GM18868 (cell line): ENCODE measurements at regions not wholly inside any gene's neighbourhood (a gene's known extent, or its start where the extent isn't known, plus 50 kb on each side); places are given as distances from the start of the nearest gene placed in this dataset.

Experiments
- ATAC-seq: cut with Tn5 transposase; IDR thresholded peaks from one replicate; pipeline ENCODE4 v1.9.1; 2021; ENCODE audit warnings: mild to moderate bottlenecking, moderate library complexity; ENCODE audit not compliant: unreplicated experiment

DNA sequence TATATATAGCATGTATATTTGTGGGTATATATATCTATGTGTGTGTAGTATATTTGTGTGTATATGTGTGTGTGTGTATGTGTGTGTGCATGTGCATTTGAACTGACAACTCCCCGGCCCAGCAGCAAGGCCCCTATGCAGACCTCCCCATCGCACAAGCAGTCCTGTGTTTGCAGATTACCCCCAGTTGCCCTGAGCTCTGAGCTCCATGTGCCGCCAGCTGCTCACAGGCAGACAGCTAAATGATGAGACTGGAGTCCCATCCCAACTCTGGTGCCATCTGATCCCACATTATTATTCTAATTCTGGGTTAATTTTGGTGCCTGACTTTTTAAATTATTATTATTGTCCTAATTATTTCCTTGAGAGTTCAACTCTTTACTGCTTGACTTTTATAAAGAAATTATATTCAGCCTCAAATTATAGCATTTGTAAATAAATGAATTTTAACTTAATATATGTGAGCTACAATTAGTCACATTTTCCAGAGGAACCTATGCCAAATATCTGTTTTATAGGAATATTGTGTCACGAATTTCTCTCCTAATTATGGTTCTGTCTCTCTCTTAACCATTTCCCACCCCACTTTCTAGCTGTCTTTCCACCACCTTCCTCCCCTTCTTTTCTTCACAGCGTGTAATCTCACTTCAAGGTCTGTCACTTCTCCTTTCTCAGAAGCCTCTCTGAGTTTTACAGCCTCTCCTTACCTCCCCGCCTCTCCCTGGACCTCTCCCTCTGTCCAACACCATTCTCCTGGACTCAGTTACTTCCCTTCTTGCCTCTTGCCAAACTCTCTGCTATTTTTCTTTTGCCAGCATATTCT lies 90.6 kb upstream of the SYNDIG1 start:
- no peak for ATAC-seq

DNA sequence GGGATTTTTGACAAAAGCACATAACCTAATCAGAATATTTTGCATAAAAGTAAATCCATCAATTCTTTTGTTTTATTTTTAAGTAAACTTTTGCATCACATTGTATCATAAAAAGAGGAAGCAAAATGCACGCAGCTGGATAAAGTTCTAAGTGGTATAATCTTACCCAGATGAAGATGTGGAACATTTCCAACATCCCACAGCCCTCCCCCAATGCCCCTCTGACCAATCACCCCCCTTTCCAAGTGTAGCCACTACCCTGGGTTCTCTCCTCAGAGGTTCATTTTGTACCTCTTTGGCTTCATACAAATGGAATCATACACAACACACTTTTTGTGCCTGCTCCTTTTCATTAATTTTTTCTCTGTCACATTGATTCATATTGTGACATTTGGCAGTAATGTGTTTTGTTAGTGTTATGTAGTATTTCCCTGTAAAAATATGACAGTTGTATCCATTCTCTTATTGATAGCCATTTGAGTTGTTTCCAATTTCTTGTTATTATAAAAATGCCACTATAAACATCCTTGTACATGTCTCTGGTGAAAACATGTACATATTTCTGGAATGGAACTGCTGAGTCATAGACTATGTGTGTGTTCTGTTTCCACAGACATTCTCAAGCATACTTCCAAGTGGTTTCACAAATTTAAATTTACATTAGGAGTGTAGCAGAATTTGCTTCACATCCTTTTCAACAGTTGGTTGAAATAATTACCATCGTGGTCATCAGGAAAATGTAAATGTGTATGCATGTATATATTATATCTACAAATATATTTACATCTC lies 92.9 kb upstream of the SYNDIG1 start:
- no peak for ATAC-seq

DNA sequence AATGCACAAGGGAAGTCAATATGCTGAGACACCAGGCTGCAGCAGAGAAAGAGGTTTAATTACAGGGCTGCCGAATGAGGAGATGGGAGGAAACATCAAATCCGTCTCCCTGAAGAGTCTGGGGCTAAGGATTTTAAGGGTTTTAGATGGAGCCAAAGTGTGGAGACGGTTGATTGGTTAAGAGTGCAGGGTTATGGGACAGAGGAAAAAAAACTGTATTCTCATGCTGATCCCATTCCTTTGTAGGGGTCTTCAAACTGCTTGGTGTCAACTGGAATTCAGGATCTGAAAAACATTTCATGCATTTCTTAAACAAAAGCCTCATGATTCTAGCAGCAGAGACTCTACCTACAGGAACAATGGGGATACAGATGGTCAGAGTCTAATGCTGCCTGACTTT lies 96.1 kb upstream of the SYNDIG1 start:
- ATAC-seq, result no peak

DNA sequence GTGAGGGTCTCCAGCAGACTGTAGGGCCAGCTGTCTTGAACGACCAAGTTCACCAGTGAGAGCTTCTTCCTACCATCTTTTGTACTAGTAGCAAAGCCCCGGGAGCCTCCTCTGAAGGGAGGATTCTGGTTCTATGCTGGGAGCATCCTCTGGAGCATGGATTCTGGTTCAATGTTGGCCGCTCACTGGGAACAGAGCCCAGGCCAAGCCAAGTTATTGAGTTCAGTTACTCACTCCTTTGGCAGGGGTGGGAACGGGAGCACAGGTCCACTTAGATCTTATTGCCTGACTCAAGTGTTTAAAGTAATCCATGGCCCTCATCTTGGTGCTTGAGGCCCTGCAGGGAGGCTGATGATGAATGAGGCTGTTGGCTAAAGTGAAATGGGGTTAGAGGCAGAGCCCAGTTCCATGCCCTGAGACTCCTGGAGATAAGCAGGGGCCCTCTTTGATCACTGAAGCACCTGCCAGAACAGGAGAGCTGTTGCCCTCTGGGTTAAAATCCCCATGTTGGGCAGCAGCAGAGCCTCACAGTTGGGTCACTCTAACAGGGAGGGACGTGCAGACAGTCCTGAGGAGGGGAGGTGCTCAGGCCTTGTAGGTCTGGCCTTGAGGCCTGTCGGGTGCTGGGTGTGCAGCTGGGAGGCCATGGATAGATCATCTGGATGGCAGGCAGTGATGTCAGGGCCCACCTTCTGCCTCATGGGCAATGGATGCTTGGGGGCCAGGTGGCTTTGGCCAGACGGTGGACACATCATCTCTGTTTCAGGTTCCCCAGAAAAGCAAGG lies 98.3 kb upstream of the SYNDIG1 start:
- ATAC-seq, result no peak

DNA sequence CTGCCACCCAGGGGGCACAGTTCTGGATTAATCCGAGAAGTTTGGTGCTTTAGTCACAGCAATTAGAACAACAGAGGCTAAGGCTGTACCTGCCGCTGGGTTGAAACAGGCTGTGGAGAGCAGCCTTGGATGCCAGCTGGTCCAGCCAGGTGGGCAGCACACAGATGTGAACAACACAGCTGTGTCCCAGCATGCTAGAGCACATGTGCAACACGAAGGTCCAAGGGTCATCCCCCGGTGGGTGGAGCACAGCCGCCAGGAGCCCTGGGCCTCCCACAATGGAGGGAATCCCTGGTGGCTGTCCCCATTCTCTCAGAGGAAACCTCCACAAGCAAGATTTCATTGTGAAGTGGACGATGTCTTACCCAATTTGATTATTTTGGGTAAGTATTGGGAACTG lies 99.2 kb upstream of the SYNDIG1 start:
- no peak for ATAC-seq

DNA sequence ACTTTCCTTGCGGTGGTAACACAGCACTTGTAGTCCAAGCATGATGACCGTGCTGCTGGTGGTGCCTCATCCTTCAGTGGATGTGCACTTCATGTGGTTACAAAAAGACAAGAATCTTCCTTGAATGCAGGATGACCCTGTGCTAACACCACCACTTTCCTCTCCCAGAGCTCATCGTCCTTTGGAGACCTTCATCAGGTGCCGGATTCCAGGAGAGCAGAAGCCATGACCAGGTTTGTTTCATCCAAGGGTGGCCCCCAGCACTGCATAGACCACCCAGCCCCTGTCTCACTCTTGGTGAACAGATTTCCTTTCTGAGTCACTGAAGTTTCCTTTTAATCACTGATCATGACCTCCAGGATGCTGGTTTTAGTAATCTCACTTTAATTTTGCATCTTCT lies 101.2 kb upstream of the SYNDIG1 start:
- no peak for ATAC-seq

DNA sequence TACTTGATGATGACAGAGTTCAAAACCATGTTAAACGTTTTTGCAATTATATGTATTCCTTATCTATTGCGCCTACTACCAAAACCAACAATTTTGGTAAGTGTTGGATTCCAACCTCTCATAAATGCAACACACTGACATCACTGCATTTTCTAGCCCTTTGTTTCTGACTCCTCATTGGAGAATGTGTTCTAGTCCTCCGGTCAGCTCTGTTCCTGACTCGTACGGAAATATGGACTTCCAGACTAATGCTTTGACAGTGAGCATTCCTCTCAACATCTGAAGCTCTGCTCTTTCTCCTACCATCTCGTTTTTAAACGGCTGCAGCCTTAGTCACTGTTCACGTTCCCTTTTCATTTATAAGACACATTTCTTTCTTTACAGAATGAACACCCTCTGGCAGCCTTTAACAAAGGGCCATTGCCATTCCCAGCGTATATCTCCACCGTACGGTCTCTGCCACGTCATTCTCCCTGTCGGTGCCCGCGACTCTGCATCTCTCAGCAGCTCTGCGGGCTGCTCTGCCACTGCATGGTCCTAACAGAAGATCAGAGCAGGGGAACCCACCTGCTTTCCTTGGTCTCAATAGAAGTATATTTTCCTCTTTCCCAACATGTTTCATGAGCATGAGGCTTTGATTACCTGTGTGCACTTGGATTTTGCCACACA lies 103.0 kb upstream of the SYNDIG1 start:
- ATAC-seq, result no peak

DNA sequence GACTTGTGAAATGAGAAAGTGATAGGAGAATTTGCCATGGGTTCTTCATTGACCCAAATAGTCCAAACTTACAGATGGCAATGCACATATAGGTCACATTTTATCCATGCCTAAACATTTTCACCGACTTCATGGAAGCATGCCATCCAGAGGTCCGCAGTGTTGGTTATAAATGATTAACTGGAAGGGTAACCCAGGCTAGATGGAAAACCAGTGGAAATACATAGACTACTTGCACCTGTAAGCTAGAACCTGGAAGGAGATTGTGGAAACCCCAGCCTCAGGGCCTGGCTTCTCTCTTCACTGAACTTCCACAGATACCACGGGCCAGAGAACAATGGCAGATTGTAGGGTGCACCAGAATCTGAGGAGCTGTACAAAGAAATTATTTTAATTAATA lies 103.8 kb upstream of the SYNDIG1 start:
- no peak for ATAC-seq

DNA sequence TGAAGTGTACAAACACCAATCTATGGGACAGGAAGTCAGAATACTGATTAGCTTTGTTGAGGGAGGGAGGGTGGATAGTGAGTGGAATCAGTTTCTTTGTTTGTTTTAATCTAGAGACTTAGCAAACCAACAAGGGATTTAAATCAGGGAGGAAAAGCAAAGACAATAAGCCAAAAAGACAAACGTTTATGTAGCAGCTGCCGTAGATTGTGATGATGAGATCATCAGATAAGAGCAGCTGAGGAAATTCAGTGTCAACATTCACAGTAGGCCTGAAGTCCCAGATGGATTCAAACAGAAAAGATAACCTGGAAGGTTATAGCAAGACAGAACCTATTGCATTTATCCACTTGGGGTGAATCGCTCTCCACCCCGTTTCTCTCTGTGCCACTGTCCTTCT lies 104.9 kb upstream of the SYNDIG1 start:
- ATAC-seq, result no peak

DNA sequence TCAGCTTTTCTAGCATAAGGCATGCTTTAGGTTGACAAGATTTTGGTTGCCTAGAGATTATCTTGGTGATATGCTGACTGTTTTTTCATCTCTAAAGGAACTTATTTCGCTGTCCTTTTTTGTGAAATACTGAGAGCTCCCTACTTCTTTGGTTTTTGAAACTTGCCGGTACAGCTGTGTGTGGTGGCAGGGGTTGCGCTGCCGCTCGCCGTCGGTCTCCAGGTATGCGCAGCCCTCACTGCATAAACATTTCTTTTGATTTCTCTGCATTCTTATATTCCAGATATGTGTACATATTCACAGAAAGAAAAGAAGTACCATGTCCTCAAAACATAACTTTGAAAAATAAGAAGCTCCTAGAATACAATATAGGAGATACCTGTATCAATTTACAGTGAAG lies 106.4 kb upstream of the SYNDIG1 start:
- no peak for ATAC-seq

DNA sequence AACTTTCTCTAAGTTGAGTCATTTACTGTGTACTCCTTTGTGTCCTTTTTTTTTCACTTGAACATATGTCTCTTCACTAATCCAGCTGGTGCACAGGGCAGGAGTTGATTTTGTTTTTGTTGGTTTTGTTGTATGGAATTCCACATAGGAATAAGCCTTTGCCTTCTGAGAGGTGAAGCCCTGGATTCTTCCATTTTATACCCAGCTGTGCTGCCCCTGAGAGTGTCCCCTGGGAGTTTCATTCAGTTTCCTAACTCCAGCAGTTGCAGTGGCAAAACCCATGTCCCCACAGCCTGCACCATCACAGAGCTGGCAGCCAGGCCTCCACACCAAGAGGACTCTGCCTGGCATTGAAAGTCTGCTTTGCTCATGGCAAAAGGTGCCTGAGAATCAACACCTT lies 107.3 kb upstream of the SYNDIG1 start:
- no peak for ATAC-seq

DNA sequence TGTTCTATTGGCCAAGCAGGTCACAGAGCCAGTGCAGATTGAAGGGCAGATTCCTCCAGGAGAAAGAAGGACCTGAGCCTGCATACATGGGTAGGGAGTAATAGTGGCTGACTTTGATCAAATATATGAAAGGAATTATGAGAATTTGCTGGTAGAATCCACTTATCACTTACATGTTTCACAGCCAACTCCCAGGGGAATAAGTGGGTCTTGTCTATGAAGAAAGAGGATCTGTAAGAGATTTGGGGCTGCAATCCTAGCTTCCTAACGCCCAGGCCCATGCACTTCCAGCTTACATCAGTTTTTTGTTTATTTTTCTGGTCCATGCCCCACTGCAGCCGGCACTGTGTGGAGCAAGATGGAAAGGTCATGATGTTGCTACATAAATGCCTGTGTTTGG lies 107.9 kb upstream of the SYNDIG1 start:
- no peak for ATAC-seq

DNA sequence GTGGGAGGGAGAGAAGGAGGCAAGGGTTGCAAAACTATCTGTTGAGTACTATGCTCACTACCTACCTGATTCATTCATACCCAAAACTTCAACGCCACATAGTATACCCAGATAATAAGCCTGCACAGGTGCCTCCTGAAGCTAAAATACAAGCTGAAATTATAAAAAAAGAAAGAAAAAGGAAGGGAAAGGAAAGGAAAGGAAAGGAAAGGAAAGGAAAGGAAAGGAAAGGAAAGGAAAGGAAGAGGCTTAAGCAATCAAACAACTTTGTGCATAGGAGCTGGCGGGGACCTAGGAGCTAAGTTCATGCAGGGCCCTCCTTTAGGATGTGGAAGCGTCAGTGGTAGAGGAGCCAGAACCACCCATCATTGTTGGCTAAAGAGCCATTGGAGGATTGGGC lies 108.9 kb upstream of the SYNDIG1 start:
- ATAC-seq, result no peak

DNA sequence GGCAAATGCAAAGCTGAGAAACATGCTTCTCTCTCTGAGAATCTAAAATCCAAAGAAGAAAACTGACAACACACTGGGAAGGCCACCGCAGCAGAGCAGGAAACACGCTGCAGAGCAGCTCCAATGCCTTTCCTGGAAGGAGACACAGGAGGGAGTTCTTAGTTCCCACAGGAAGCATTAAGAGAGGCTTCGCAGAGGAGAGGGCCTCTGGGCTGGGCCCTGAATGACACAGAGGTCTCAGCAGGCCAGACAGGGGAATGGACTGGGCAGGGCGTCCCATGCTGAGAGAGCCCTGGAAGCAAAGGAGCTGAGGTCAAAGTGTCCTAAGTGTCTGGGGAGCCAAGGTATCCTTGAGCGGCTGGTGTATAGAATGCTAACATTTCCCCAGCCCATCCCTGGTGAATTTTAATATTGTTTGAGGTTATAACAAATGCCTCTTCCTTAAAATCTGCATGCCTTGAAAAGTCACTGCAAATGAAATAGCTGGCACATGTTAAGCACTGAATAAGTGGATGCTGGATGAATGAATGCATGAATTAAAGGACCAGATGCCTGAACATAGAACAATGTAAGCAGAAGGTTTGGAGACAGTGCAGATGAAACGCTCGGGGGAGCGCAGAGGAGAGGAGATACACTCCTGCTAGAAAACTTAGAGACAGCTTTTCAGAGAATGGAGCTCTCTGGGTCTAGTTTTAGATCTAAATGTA lies 110.0 kb upstream of the SYNDIG1 start:
- no peak for ATAC-seq

DNA sequence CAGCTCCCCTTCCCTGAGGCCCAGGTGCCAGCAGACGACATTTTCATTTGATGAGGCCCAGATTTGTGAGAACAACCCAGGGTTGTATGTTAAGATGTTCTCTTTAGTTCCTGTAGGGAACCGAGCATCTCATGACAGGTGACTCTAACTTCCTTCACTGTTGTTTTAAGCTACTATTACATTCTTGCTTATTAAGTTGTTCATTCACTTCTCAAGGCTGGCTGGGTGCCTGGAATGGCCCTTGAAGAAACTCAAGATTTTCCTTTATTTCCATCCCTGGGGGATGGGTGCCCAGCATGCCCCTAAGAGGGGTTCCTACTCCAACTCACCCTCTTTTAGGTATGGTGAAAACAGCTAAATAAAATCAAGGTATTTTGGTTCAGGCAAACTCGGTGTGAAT lies 111.5 kb upstream of the SYNDIG1 start:
- no peak for ATAC-seq

DNA sequence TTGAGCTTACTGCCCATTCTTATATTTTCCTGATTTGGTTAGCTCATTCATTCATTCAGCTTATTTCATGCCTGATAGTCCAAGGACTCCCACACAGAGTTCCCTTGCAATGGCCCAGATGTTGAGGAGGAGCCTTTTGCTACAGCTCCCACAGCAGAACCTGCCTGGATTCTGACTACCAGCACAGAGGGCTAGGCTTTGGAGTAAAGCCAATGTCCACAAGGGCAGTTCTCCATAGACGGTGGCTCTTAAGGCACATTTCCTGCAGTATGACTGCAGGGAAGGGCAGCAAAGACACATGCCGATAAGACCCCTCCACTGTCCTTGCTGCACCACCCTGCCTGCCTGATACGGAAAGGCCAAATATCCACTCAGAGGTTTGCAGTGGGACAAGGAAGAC lies 112.3 kb upstream of the SYNDIG1 start:
- ATAC-seq, result no peak

DNA sequence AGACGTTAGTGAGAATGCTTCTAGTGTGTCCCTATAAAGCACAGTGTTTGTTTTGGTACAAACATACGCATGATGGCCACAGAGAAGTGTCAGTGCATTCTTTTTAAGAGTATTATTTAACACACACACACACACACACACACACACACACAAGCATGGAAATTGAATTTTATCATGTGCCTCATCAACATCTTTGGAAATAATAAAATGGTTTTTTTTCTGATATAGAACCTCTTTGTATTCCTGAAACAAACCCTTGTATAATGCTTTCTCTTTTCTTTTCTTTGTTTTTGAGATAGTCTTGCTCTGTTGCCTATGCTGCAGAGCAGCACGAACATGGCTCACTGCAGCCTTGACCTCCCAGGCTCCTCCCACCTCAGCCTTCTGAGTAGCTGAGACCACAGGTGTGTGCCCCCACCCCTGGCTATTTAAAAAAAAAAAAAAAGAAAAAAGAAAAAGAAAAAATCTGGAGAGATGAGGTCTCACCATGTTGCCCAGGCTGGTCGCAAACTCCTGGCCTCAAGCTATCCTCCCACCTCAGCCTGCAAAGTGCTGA lies 116.2 kb upstream of the SYNDIG1 start:
- ATAC-seq, result no peak

DNA sequence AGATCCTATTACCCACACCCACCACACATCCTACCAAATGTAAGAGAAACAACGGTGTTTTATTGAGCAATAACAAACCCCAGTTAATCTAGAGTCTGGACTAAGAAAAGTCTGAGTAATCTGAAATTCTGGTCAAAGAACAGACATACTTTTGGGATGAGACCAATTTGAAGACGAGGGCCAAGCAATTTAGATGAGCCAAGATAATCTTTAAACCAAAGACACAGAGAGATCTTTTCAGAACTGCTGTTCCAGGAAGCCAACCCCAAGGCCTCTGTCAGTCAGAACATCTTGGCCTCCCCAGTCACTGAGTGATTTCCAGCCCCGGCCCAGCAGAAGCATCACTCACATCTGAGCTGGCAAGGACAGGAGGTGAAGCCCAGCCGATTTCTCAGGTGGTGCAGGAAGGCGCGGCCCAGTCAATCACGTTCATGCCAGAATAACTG lies 118.5 kb upstream of the SYNDIG1 start:
- no peak for ATAC-seq

DNA sequence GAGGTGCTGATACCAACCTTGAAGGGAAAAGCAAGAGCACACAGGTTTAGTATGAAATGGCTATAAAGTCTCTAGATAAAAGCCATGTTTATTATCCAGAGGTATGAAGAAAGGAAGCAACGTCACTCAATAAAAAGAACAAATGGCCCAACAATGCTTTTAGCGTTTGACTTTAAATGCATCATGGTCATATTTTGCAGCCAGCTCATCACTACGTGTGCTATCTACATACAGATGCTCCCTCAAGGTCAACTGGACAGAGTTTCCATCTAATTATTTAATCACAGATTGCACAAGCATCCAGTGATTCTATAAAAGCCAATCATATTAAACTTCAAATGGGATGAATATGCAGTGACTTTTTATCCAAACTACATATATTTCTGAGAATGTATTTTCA lies 127.6 kb upstream of the SYNDIG1 start:
- no peak for ATAC-seq

DNA sequence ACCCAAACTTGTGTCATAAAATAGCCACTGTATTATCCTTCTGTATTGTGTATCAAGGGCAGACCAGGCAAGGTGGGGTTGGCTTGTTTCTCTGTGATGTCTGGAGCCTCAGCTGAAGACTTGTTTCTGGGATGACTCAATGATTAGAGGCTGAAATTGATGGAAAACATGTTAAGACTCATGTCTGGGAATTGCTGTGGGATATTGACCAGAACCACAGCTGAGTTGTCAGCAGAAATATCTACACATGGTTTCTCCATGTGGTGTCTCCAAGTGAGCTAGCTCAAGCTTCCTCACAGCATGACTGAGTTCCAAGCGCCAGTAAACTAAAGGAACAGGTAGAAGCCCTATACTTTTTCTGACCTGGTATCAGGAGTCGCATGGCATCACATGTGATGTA lies 128.5 kb upstream of the SYNDIG1 start:
- ATAC-seq, result no peak
